ENCODE measurements at regions not wholly inside any gene's neighbourhood (a gene's known extent, or its start where the extent isn't known, plus 50 kb on each side); places are given as distances from the start of the nearest gene placed in this dataset.

GRCh38 chr12:107565551-107565950, 120.0 kb upstream of the PWP1 start:
- DNase-seq (ENCODE audit: extremely low read depth, low read depth, low spot score): no peak

DNA sequence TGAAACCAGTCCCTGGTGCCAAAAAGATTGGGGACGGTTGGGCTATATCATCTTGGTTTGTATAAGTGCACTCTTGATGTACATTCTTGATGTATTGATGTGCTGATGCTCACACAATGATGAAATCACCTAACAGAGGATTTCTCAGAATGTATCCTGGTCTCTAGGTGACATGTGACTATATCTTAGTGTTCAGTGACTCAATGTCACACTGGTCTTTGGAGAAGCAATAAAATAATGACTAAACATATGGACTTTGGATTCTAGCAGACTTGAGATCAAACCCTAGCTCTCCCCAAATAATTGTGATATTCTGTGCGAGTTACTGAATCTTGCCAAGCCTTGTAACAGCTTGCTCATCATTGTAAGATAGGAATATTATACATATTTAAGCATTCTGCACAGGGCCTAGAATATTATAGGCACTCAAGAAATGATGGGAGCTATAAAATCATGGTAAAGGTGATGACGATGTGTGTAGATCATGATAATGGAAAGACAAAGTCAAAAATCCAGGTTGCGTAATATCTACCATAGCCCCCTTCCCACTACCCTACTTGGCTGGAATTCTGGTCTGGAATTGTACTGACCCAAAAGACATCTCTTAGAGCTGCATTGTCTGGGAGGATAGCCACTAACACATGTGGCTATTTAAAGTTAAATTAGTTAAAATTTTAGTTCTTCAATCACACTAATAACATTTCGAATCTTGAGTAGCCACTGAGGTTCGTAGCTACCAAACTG, 117.6 kb upstream of the PWP1 start:
- DNase-seq (ENCODE audit: extremely low read depth, low read depth, low spot score): no peak

DNA sequence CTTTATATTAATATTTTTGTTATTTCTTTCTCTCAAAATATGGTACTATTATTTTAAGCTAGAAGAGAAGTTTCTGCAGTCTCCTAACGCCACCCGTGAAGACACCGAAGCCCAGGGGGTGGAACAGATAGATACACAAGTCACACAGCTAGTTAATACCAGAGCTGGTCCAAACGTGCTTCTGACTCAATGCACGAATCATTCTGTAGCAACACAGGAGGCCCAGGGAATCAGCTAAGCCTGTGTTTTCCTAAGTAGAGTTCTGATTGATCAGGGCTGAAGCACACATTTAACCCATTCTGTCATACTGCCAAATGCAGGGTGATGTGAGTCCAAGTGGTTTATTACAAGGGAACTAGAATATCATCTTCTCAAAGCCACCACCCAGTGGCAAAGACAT, 116.9 kb upstream of the PWP1 start:
- DNase-seq (ENCODE audit: extremely low read depth, low read depth, low spot score): no peak

GRCh38 chr12:107570721-107571120, 114.9 kb upstream of the PWP1 start:
- no peak for DNase-seq (ENCODE audit: extremely low read depth, low read depth, low spot score)

DNA sequence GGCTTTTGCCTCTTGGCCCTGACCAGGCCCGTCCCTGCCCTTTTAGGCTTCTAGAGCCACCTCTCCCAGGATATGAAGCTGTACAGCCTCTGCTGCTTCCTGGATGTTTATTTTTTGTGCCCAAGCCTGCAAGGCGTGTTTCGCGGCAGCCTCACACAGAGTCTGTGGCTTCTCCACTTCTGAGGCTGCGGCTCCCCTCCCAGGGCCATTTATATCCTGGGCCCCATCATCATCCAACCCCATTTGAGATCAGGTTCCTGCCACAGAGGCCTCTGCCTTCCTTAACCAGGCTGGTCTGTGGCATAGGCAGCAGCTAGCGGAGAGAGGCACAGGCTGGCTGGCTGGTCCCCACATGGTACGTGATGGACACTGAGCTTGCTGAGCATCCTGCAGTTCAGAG, 114.1 kb upstream of the PWP1 start:
- DNase-seq (ENCODE audit: extremely low read depth, low read depth, low spot score): no peak

GRCh38 chr12:107574691-107575090, 110.9 kb upstream of the PWP1 start:
- DNase-seq (ENCODE audit: extremely low read depth, low read depth, low spot score): no peak

- DNase-seq (ENCODE audit: extremely low read depth, low read depth, low spot score): no peak
Measured at GRCh38 chr12:107580750-107581618, 104.6 kb upstream of the PWP1 start.

- no peak for DNase-seq (ENCODE audit: extremely low read depth, low read depth, low spot score)
Measured at GRCh38 chr12:107581619-107582015, 104.0 kb upstream of the PWP1 start.

DNA sequence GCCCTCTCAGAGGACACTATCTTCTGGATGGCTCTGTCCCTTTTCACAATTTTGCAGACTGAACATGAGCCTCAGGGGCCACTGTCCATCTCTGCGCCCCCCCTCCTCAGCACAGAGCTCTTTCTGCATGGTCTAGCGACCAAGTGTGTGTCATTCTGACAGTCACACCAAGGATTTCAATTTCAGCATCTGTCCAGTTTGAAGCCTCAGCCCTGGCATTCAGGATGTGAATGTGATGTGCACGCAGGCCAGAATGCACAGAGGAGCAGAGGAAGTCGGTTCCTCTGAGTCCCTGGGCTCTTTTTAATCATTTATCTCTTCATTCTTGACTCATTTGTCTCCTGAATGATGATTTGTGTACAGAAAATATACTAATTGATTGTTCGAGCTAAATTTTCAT, 102.0 kb upstream of the PWP1 start:
- DNase-seq (ENCODE audit: extremely low read depth, low read depth, low spot score): no peak

DNA sequence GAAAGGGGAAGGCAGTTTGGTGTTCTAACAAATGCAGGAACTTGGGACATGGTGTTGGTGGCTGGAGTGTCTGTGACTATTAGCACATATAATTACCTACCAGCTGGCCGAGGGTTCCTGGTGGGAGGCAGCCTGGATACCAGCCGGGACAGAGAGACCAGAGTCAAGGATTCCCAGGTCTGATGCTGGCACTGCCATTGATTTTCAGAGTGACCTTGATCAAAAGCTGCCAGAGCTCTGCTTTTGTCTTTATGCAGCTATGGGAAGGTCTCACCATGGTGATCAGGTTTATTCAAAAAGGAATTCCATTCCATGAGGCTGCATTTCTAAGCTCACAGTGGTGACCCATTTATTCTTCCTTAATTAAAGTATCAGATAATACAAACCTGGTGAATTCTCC, 101.0 kb upstream of the PWP1 start:
- DNase-seq (ENCODE audit: extremely low read depth, low read depth, low spot score): no peak

GRCh38 chr12:107586256-107586970, 99.2 kb upstream of the PWP1 start:
- DNase-seq (ENCODE audit: extremely low read depth, low read depth, low spot score): no peak

DNA sequence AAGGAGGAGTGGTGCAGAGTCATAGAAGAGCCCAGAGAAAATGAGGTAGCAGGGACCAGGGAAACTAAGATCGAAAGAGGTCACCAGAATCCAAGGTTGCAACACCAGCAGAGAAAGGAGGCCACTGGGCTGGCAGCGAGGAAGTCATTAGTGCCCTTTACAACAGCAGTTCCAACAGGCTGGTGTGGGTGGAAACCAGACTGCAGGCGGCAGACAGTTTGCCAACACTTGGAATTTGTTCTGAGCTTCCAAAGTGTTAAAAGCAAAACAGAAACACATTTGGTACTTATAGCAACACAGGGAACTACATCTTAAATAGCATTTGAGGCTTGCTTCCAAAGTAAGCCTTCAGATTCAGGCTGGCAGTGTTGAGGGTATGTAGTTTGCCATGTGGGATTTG, 95.2 kb upstream of the PWP1 start:
- no peak for DNase-seq (ENCODE audit: extremely low read depth, low read depth, low spot score)

DNA sequence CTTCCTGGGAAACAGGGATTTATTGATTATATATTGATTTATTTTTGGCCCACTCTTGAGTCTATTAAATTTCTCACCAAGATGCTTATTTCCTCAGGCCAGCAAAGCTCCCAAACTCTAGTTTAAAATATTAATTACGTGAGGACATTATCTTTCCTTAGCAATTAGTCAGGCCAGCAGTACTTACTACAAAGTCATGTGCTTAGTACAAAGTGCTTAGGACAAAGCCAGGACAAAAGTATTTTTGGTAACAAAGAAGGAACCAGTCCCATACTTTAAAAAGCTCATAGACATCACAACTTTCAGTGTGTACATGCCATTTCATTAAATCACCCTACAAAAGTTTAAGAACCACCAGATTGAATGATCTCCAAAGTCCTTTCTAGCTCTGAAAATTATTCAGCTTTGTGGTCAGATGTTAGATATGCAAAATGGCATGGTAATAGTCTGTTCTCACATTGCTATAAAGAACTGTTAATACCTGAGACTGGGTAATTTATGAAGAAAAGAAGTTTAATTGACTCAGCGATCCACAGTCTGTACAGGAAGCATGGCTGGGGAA, 94.7 kb upstream of the PWP1 start:
- DNase-seq (ENCODE audit: extremely low read depth, low read depth, low spot score): no peak

DNA sequence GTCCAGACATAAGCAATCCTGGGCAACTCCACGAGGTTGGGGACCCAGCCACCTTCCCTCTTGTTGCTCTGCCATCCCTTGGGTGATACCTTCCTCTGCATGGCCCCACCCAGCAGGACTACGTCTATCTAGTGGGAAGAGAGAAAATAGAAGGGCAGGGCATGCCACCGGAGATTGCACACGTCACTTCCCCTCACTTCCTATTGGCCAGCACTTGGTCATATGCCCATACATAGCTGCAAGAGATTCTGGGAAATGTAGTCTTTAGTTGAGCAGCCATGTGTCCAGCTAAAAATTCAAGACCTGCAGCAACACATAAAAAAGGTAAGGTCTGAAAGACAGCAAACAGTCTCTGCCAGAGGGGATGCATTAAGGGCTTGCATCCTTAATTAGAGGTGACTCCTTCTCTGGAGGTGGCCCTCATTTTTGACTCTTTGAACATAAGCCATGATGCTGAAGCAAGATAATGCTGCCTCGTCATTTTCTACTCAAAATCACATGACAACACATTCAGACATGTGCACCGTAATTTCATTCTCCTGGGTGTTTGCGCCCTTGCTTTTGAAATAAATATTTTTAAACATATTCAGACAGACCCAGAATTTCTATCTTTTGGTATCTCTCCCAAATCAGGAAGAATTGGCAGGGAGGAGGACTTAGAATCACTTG, 91.8 kb upstream of the PWP1 start:
- DNase-seq (ENCODE audit: extremely low read depth, low read depth, low spot score): no peak

- DNase-seq (ENCODE audit: extremely low read depth, low read depth, low spot score): no peak
Measured at GRCh38 chr12:107594995-107595394, 90.6 kb upstream of the PWP1 start.

DNA sequence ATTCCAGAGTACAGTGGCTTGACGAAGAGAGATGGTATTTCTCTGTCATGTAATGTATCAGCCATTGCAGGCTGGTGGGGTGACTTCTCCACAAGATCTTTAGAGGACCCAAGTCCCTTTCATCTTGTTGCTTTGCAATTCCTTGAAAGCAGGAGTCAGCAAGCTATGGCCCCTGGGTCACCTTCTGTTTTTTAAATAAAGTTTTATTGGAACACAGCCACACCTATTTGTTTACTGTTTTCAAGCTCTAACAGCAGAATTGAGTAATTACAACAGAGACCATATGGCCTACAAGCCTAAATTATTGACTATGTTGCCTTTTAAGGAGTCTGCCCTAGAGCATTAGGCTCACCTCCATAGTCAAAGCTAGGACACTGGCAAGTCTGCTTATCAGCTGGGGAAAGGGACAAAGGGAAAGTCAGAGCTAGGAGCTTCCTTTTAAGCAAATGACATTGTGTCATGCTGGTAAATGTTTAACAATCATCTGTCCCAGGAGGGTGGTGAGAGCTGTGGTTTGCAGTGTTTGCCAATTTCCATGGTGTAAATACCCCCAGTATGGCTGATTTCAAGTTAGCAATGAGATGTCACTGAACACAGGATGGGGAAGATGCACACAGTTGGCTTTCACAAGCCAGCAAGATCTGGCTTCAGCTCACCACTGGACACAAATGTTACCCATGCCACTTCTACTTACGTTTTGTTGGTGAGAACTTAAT, 87.7 kb upstream of the PWP1 start:
- no peak for DNase-seq (ENCODE audit: extremely low read depth, low read depth, low spot score)

DNA sequence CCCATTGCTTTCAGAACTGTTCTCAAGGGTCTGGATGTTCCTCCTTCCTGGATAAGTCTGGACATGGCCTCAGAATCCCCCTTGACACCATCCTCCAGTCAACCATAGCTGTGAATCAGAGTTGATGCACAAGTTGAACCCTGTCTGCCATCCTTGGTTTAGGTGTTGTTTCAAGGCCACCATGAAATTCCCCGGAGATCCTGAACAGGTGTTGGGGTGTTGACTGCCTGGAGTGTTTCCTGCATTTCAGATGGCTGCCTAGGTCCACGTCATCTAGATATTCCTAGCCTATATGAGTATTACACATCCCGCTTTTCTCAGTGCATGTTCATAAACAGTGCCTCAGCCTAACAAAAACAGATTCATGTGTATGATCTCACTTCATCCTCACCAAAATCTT, 86.7 kb upstream of the PWP1 start:
- DNase-seq (ENCODE audit: extremely low read depth, low read depth, low spot score): no peak

DNA sequence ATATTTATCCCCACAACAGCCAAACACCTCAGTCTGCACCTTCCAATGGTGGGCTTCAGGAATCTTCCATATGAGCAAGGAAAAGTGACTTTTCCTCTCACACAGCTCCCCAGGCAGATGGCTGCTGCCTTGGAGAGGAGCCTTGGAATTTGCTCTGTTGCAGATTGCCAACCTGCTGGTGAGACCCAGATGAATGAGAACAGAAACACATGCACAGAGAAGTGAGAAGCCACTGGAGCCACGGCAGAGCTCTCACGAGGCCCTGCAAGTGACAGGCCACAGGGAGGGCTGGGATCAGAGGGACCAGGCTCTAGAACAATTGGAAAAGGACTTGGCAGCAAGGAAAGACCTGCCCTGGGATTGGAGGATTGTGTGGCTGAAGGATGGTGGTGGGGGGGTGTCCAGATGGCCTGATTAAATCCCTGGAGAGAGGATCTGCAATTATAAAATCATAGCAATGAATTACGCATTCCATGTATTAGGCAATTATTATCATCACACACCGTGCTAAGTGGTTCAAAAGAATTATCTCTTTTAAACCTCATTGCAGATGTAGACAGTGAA, 84.9 kb upstream of the PWP1 start:
- no peak for DNase-seq (ENCODE audit: extremely low read depth, low read depth, low spot score)

GRCh38 chr12:107602446-107602845, 83.2 kb upstream of the PWP1 start:
- no peak for DNase-seq (ENCODE audit: extremely low read depth, low read depth, low spot score)

- no peak for DNase-seq (ENCODE audit: extremely low read depth, low read depth, low spot score)
Measured at GRCh38 chr12:107605293-107605692, 80.3 kb upstream of the PWP1 start.
